Mesothelial cell of epicardium (in vitro differentiated cells): ENCODE measurements at regions not wholly inside any gene's neighbourhood (a gene's known extent, or its start where the extent isn't known, plus 50 kb on each side); places are given as distances from the start of the nearest gene placed in this dataset.

Experiments
- DNase-seq, 2 experiments: peaks; one replicate each; pipeline ENCODE4 v3.0.0; 2021; ENCODE audit warnings: low spot score in 2 of 2; ENCODE audit not compliant: unreplicated experiment in 2 of 2
- H3K27ac Mint-ChIP-seq: 2 replicates; pipeline ENCODE4 v1.8.0; 2021; ENCODE audit warnings: mixed read lengths
- H3K27me3 Mint-ChIP-seq: 2 replicates; pipeline ENCODE4 v1.8.0; 2021; ENCODE audit warnings: low read depth, mixed read lengths
- H3K36me3 Mint-ChIP-seq: 2 replicates; pipeline ENCODE4 v1.8.0; 2021; ENCODE audit warnings: mixed read lengths
- H3K4me1 Mint-ChIP-seq: 2 replicates; pipeline ENCODE4 v1.8.0; 2021; ENCODE audit warnings: mixed read lengths
- H3K4me3 Mint-ChIP-seq: 2 replicates; pipeline ENCODE4 v1.8.0; 2021; ENCODE audit warnings: mild to moderate bottlenecking, moderate library complexity, mixed read lengths
- H3K9me3 Mint-ChIP-seq: 2 replicates; pipeline ENCODE4 v1.8.0; 2021; ENCODE audit warnings: mixed read lengths
- TF ChIP-seq, protein P1 (sequence below): fragments of 200-600 bp; sonication (generic); IDR thresholded peaks from one replicate; pipeline ENCODE4 v1.5.0; 2021; ENCODE audit warnings: antibody characterized with exemption; ENCODE audit not compliant: unreplicated experiment

DNA sequence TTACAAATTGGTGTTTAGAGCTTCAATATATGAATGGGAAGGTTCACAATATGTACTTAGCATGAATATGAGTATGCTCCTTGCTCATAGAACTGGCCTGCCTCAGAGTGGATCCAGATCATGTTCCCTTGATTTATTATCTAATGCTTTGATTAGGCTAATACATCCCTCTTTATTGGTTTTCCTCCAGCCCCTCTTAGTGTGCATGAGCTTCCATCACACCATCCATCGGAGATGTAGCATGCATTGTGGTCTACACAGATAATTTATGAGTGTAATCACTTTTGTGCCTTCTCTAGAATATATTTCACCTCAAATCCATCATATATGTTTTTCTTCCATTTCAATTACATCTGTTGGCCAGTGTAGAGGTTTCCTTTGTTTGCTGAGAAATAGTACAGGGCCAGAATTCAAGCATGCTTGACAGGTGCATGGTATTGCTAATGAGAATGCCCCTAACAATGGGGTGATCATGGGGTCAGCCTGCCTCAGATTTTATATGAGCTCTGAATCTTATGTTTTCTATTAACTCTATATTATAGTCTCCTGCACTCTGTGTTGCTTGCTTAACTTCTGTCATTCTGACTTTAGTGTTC is 786.4 kb upstream of the ARPP21 start:
- H3K4me3 Mint-ChIP-seq = no peak overlapping the region
- H3K36me3 Mint-ChIP-seq = no peaks in the 10 kb centered on the region
- H3K27me3 Mint-ChIP-seq = peaks cover 72% of the 10 kb centered on the region
- H3K27ac Mint-ChIP-seq = no peak overlapping the region
- H3K4me1 Mint-ChIP-seq = peaks cover 29% of the 10 kb centered on the region
- TF ChIP-seq, protein P1, sequence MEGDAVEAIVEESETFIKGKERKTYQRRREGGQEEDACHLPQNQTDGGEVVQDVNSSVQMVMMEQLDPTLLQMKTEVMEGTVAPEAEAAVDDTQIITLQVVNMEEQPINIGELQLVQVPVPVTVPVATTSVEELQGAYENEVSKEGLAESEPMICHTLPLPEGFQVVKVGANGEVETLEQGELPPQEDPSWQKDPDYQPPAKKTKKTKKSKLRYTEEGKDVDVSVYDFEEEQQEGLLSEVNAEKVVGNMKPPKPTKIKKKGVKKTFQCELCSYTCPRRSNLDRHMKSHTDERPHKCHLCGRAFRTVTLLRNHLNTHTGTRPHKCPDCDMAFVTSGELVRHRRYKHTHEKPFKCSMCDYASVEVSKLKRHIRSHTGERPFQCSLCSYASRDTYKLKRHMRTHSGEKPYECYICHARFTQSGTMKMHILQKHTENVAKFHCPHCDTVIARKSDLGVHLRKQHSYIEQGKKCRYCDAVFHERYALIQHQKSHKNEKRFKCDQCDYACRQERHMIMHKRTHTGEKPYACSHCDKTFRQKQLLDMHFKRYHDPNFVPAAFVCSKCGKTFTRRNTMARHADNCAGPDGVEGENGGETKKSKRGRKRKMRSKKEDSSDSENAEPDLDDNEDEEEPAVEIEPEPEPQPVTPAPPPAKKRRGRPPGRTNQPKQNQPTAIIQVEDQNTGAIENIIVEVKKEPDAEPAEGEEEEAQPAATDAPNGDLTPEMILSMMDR = no peak
- no peaks in the 10 kb centered on the region for H3K9me3 Mint-ChIP-seq
- no peak for DNase-seq

DNA sequence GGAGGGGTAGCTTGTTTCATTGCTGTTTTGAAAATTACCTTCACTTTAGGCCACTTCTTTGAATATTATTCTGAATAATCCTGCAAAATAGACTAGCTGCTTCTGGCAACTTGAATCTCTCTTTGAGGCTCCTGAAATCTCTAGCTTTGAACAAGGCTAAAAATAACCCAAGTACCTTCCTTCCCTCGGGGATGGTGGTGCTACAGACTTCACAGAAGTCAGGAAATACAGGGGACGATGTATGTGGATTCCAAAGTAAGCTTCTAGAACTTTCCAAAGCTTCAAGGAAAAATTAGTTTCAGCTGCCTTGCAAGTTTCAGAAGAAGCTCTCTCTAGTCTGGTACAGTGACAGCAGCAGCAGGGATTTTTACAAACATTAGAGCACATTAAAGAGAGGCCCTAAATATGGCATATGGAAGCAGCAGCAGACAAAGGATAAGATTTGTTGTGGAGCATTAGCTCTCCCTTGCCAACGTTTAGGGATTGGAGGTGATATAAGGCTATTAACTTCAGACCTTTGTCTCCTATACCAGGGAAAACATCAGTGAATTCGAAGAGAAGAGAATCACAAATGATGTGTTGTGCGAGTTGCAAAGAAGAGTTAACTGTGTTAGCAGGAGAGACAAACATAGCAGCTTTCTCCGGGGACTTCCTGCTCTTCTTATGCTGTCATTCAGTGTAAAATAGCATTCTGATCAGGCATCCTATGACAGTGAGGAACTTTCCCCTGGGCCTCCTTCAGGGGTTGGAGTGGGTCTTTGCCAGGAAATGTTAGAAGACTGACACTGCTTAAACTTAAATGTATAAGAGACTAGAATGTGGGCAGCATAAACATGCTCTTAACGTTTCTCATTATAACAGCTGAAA is 783.0 kb upstream of the ARPP21 start:
- H3K4me3 Mint-ChIP-seq = no peak overlapping the region
- no peak for DNase-seq
- no peaks in the 10 kb centered on the region for H3K36me3 Mint-ChIP-seq
- TF ChIP-seq, protein P1 = no peak
- H3K27me3 Mint-ChIP-seq = peaks cover 80% of the 10 kb centered on the region
- H3K27ac Mint-ChIP-seq = peak overlapping the region; percentile 67
- H3K9me3 Mint-ChIP-seq = no peaks in the 10 kb centered on the region
- peaks cover 18% of the 10 kb centered on the region for H3K4me1 Mint-ChIP-seq

DNA sequence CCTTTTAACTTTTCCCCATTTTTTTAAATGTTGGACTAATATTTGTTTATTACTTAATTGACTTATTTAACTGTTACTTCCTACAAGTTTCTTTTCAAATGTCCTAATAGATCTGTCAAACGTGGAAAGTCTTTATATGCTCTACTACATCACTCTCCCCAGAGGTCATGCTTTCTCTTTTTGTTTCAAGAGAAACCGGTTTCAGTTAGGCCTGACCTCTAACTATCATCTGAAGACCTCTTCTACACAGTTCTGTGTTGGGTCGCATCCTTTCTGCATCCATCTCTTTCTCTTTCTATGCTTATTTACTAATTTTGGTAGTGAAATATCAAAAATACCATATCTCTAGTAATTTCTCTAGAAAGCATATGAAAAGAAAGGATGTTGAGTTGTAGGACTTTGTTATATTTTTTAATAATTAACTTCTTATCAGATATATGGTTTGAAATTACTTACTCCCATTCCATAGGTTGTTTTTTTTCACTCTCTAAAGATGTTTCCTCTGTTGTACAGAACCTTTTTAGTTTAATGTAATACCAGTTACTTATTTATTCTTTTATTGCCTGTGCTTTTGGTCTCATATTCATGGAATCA is 781.2 kb upstream of the ARPP21 start:
- no peaks in the 10 kb centered on the region for H3K9me3 Mint-ChIP-seq
- H3K36me3 Mint-ChIP-seq = no peaks in the 10 kb centered on the region
- no peak for DNase-seq
- H3K27me3 Mint-ChIP-seq = peaks cover 80% of the 10 kb centered on the region
- no peak overlapping the region for H3K27ac Mint-ChIP-seq
- H3K4me3 Mint-ChIP-seq = no peak overlapping the region
- peaks cover 13% of the 10 kb centered on the region for H3K4me1 Mint-ChIP-seq
- TF ChIP-seq, protein P1 = no peak

DNA sequence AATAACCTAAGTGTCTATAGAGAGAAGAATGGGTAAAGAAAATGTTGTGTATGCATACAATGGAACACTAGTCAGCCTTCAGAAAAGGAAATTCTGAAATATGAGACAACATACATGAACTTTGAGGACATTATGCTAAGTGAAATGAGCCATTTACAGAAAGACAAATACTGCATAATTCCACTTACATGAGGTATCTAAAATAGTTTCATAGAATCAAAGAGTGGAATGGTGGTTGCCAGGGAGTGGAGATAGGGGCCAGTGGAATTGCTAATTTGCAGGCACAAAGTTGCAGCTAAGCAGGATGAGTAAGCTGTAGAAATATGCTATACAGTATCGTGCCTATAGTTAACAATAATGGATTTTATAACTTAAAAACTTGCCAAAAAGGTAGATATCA is 779.6 kb upstream of the ARPP21 start:
- no peaks in the 10 kb centered on the region for H3K36me3 Mint-ChIP-seq

DNA sequence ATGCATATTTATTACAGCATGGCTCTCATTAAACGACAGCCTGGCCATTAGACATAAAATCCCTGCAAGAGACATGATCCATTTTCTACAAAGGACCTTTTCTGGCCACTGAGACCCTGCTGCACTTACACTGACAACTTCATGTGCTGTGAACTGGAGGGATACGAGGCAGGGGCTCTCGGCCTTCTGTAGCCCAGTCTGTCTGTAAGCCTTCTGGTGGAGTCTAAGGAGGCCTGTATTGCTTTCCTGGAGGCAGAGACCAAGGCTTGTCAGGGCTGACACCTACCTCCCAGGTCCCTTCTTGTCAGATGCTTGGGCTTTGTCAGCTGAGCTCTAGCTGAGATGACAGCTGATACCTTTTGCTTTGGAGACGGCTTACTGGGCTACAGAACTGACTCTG is 776.9 kb upstream of the ARPP21 start:
- TF ChIP-seq, protein P1 = no peak
- H3K4me1 Mint-ChIP-seq = peaks cover 5% of the 10 kb centered on the region
- H3K36me3 Mint-ChIP-seq = no peaks in the 10 kb centered on the region
- H3K27ac Mint-ChIP-seq = no peak overlapping the region
- no peak overlapping the region for H3K4me3 Mint-ChIP-seq
- no peaks in the 10 kb centered on the region for H3K9me3 Mint-ChIP-seq
- DNase-seq = no peak
- H3K27me3 Mint-ChIP-seq = peaks cover 69% of the 10 kb centered on the region

More for the DNA sequence above, 779.6 kb upstream of the ARPP21 start:
- Mint-ChIP-seq H3K4me3 (no peak overlapping the region), H3K9me3 (no peaks in the 10 kb centered on the region), H3K27ac (no peak overlapping the region), H3K27me3 (peaks cover 75% of the 10 kb centered on the region), H3K4me1 (peaks cover 13% of the 10 kb centered on the region)
- DNase-seq = no peak
- TF ChIP-seq, protein P1 = no peak
